ENCODE measurements at regions not wholly inside any gene's neighbourhood (a gene's known extent, or its start where the extent isn't known, plus 50 kb on each side); places are given as distances from the start of the nearest gene placed in this dataset.

- Histone ChIP-seq H3K4me3 (no peak overlapping the region), H3K9me3 (no peaks in the 10 kb centered on the region), H3K36me3 (no peaks in the 10 kb centered on the region), H3K27ac (no peak overlapping the region), H3K27me3 (no peaks in the 10 kb centered on the region), H3K4me1 (peaks cover 0 to 6% (median 0%) of the 10 kb centered on the region in 4 donors)
- no peak for DNase-seq
- TF ChIP-seq CTCF (IDR thresholded peaks at IDR 0.05), result no peak
- TF ChIP-seq POLR2A (IDR thresholded peaks at IDR 0.05), result no peak
- TF ChIP-seq POLR2AphosphoS5 (IDR thresholded peaks at IDR 0.05), result no peak
- no peak for TF ChIP-seq EP300 (IDR thresholded peaks at IDR 0.05)
- WGBS, 5 donors, result 34 to 78% (median 57%) methylated on average over 2 of the region's 2 CpGs
- intact Hi-C loops (cut with DNase I; ENCODE audit: low total_unique reads), result loop anchor here (10.0 kb wide), 1 partner anchor 255 kb away; no protein-coding TSS in a partner anchor
These were observed 158.6 kb upstream of the STK17B start for GRCh38 chr2:196329959-196330358.

GRCh38 chr2:196330645-196331044 lies 159.3 kb upstream of the STK17B start:
- peaks cover 0 to 6% (median 0%) of the 10 kb centered on the region in 4 donors for H3K4me1 ChIP-seq
- no peak overlapping the region for H3K27ac ChIP-seq
- H3K36me3 ChIP-seq, result no peaks in the 10 kb centered on the region
- no peak overlapping the region for H3K4me3 ChIP-seq
- no peaks in the 10 kb centered on the region for H3K9me3 ChIP-seq
- DNase-seq, result no peak
- intact Hi-C loops (cut with DNase I; ENCODE audit: low total_unique reads), result loop anchor here (10.0 kb wide), 1 partner anchor 256 kb away; no protein-coding TSS in a partner anchor
- TF ChIP-seq EP300 (IDR thresholded peaks at IDR 0.05), result no peak
- no peak for TF ChIP-seq POLR2A (IDR thresholded peaks at IDR 0.05)
- no peak for TF ChIP-seq CTCF (IDR thresholded peaks at IDR 0.05)
- TF ChIP-seq POLR2AphosphoS5 (IDR thresholded peaks at IDR 0.05), result no peak
- no peaks in the 10 kb centered on the region for H3K27me3 ChIP-seq
- WGBS, 5 donors, result 84 to 89% (median 85%) methylated on average over 4 of the region's 4 CpGs

- TF ChIP-seq POLR2AphosphoS5 (IDR thresholded peaks at IDR 0.05), result peak in 2 of 3 donors; percentile 22 to 58
- no peak for TF ChIP-seq POLR2A (IDR thresholded peaks at IDR 0.05)
- peak overlapping the region in 1 of 5 donors; percentile 22 for H3K27ac ChIP-seq
- peak; percentile 30 to 72 for DNase-seq
- H3K4me3 ChIP-seq, result no peak overlapping the region
- no peaks in the 10 kb centered on the region for H3K36me3 ChIP-seq
- no peaks in the 10 kb centered on the region for H3K27me3 ChIP-seq
- H3K4me1 ChIP-seq, result peaks cover 0 to 6% (median 0%) of the 10 kb centered on the region in 4 donors
- intact Hi-C loops (cut with DNase I; ENCODE audit: low total_unique reads), result loop anchor here (10.0 kb wide), 1 partner anchor 256 kb away; no protein-coding TSS in a partner anchor
- no peaks in the 10 kb centered on the region for H3K9me3 ChIP-seq
- 22 to 41% (median 32%) methylated on average over 5 of the region's 5 CpGs for WGBS, 5 donors
These were observed 159.8 kb upstream of the STK17B start for GRCh38 chr2:196331143-196331542.

GRCh38 chr2:196331851-196332250 lies 160.5 kb upstream of the STK17B start:
- peaks cover 0 to 6% (median 0%) of the 10 kb centered on the region in 4 donors for H3K4me1 ChIP-seq
- no peaks in the 10 kb centered on the region for H3K36me3 ChIP-seq
- WGBS, 5 donors, result 28 to 36% (median 29%) methylated on average over 4 of the region's 4 CpGs
- no peak overlapping the region for H3K4me3 ChIP-seq
- TF ChIP-seq POLR2AphosphoS5 (IDR thresholded peaks at IDR 0.05) (no peak), EP300 (IDR thresholded peaks at IDR 0.05) (no peak), CTCF (IDR thresholded peaks at IDR 0.05) (no peak), POLR2A (IDR thresholded peaks at IDR 0.05) (no peak)
- H3K27ac ChIP-seq, result peak overlapping the region in 1 of 5 donors; percentile 22
- H3K9me3 ChIP-seq, result no peaks in the 10 kb centered on the region
- intact Hi-C loops (cut with DNase I; ENCODE audit: low total_unique reads), result loop anchor here (10.0 kb wide), 1 partner anchor 257 kb away; no protein-coding TSS in a partner anchor
- H3K27me3 ChIP-seq, result no peaks in the 10 kb centered on the region
- DNase-seq, result no peak

GRCh38 chr2:196333397-196333796 lies 162.0 kb upstream of the STK17B start:
- intact Hi-C loops (cut with DNase I; ENCODE audit: low total_unique reads), result loop anchor here (10.0 kb wide), 1 partner anchor 259 kb away; no protein-coding TSS in a partner anchor
- no peak for DNase-seq
- H3K27ac ChIP-seq, result no peak overlapping the region
- H3K36me3 ChIP-seq, result no peaks in the 10 kb centered on the region
- TF ChIP-seq EP300 (IDR thresholded peaks at IDR 0.05) (no peak), POLR2AphosphoS5 (IDR thresholded peaks at IDR 0.05) (no peak), CTCF (IDR thresholded peaks at IDR 0.05) (no peak), POLR2A (IDR thresholded peaks at IDR 0.05) (no peak)
- H3K9me3 ChIP-seq, result no peaks in the 10 kb centered on the region
- no peaks in the 10 kb centered on the region for H3K27me3 ChIP-seq
- no peak overlapping the region for H3K4me3 ChIP-seq
- peaks cover 0 to 6% (median 0%) of the 10 kb centered on the region in 4 donors for H3K4me1 ChIP-seq

All from stomach (tissue), 8 donors.